SK-N-SH treated with all-trans-retinoic acid at 6 μM for 48 hours (cell line): ENCODE measurements at regions not wholly inside any gene's neighbourhood (a gene's known extent, or its start where the extent isn't known, plus 50 kb on each side); places are given as distances from the start of the nearest gene placed in this dataset.
A peak's percentile ranks its signal among the peaks of the same experiment; 100 is the strongest.

ENCODE experiments used
- ATAC-seq: fragments of 200-7000 bp; cut with Tn5 transposase; 3 replicates; pipeline ENCODE4 v1.9.1; 2020; ENCODE audit warnings: mild to moderate bottlenecking, moderate library complexity
- BACH2 ChIP-seq: fragments of 250-450 bp; sonication (Bioruptor Pico); IDR thresholded peaks from 2 replicates; pipeline ENCODE4 v1.9.0; 2021; ENCODE audit warnings: mild to moderate bottlenecking, borderline replicate concordance
- CREB5 ChIP-seq: fragments of 250-450 bp; sonication (Bioruptor Pico); IDR thresholded peaks from 2 replicates; pipeline ENCODE4 v1.5.1; 2020; ENCODE audit warnings: low read depth, mild to moderate bottlenecking, moderate library complexity
- CSRNP3 ChIP-seq: fragments of 250-450 bp; sonication (Bioruptor Pico); IDR thresholded peaks from 2 replicates; pipeline ENCODE4 v1.5.1; 2021; ENCODE audit warnings: mild to moderate bottlenecking, moderate library complexity
- ESRRG ChIP-seq: fragments of 250-450 bp; sonication (Bioruptor Pico); IDR thresholded peaks from 2 replicates; pipeline ENCODE4 v1.6.1; 2021; ENCODE audit warnings: mild to moderate bottlenecking
- GLIS3 ChIP-seq: fragments of 250-450 bp; sonication (Bioruptor Pico); IDR thresholded peaks from 2 replicates; pipeline ENCODE4 v1.5.0; 2020; ENCODE audit warnings: mild to moderate bottlenecking, moderate library complexity
- ISL1 ChIP-seq: fragments of 250-450 bp; sonication (Bioruptor Pico); IDR thresholded peaks from 2 replicates; pipeline ENCODE4 v2.1.2; 2022; ENCODE audit warnings: mild to moderate bottlenecking, moderate library complexity
- OSR1 ChIP-seq: fragments of 250-450 bp; sonication (Bioruptor Pico); IDR thresholded peaks from 2 replicates; pipeline ENCODE4 v1.8.0; 2022; ENCODE audit warnings: moderate library complexity, mild to moderate bottlenecking, inconsistent platforms
- PATZ1 ChIP-seq: fragments of 250-450 bp; sonication (Bioruptor Pico); IDR thresholded peaks from 2 replicates; pipeline ENCODE4 v1.8.0; 2020; ENCODE audit warnings: mild to moderate bottlenecking, moderate library complexity, borderline replicate concordance
- POU6F1 ChIP-seq: fragments of 250-450 bp; sonication (Bioruptor Pico); IDR thresholded peaks from 2 replicates; pipeline ENCODE4 v1.8.0; 2021; ENCODE audit warnings: low read depth, mild to moderate bottlenecking, moderate library complexity, borderline replicate concordance
- PPARA ChIP-seq: fragments of 250-450 bp; sonication (Bioruptor Pico); IDR thresholded peaks from 2 replicates; pipeline ENCODE4 v1.5.0; 2020; ENCODE audit warnings: mild to moderate bottlenecking, borderline replicate concordance
- RARB ChIP-seq: fragments of 250-450 bp; sonication (Bioruptor Pico); IDR thresholded peaks from 2 replicates; pipeline ENCODE4 v1.8.0; 2021; ENCODE audit warnings: mild to moderate bottlenecking, moderate library complexity
- SNAI2 ChIP-seq: fragments of 250-450 bp; sonication (Bioruptor Pico); IDR thresholded peaks from 2 replicates; pipeline ENCODE4 v1.5.0; 2020; ENCODE audit warnings: mild to moderate bottlenecking, moderate library complexity
- TOX ChIP-seq: fragments of 250-450 bp; sonication (Bioruptor Pico); IDR thresholded peaks from 2 replicates; pipeline ENCODE4 v1.8.0; 2021; ENCODE audit warnings: mild to moderate bottlenecking, moderate library complexity, borderline replicate concordance
- ZC3H10 ChIP-seq: fragments of 250-450 bp; sonication (Bioruptor Pico); IDR thresholded peaks from 2 replicates; pipeline ENCODE4 v1.5.1; 2021; ENCODE audit warnings: mild to moderate bottlenecking, moderate library complexity
- ZFP30 ChIP-seq: fragments of 450-650 bp; formaldehyde crosslinking; IDR thresholded peaks from 2 replicates; pipeline ENCODE4 v1.5.0; 2022; ENCODE audit warnings: mild to moderate bottlenecking, moderate library complexity
- ZNF565 ChIP-seq: fragments of 450-650 bp; formaldehyde crosslinking; conservative IDR thresholded peaks from 2 replicates; pipeline ENCODE4 v1.5.0; 2020; ENCODE audit warnings: low read depth, mild to moderate bottlenecking, moderate library complexity
- ZNF70 ChIP-seq: fragments of 450-650 bp; formaldehyde crosslinking; IDR thresholded peaks from 2 replicates; pipeline ENCODE4 v1.5.0; 2020; ENCODE audit warnings: mild to moderate bottlenecking, moderate library complexity

DNA sequence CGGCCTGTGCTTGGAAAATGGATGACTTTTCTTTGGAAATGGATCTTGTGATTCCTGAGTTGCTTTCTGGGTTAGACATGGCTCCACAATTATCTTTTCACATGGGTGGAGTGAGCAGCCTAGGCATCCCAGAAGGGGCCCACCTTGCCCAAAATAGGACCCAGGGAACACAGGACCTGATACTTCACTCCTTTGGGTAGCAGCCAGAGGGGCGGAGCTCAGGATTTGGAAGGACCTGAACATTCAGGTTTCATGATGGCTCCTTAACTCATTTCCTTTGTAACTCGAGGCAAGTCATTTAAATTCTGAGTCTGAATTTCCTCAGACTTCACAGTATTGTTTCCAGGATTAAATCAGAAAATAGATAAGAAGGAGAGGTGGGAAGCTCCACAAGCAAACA is 178.3 kb upstream of the ZMIZ1 start:
- ATAC-seq, result no peak
- TF ChIP-seq TOX (no peak), ZFP30 (CRISPR knock-in tag) (no peak), CSRNP3 (CRISPR knock-in tag) (no peak), ZNF70 (no peak), PPARA (no peak), CREB5 (CRISPR knock-in tag) (no peak), GLIS3 (no peak), SNAI2 (CRISPR knock-in tag) (no peak), ZNF565 (no peak), ISL1 (CRISPR knock-in tag) (no peak), POU6F1 (CRISPR knock-in tag) (no peak), PATZ1 (no peak), OSR1 (CRISPR knock-in tag) (no peak), BACH2 (CRISPR knock-in tag) (no peak)

DNA sequence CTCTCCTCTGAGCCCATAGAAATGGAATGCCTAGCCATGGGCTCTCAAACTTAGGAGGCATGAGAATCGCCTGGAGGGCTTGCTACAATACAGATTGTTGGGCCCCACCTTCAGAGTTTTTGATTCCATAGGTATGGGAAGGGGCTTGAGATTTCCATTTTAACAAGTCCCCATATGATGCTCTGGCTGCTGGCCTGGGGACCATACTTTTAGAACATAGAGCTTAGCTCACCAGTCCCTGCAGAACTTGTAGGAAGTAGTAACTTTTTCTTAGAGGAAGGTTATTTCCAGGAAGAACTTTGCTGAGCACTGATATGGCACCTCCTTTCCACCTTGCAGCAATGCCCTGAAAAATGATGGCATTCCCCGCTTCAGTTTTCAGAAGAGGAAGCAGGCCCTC is 177.0 kb upstream of the ZMIZ1 start:
- ATAC-seq, result no peak

DNA sequence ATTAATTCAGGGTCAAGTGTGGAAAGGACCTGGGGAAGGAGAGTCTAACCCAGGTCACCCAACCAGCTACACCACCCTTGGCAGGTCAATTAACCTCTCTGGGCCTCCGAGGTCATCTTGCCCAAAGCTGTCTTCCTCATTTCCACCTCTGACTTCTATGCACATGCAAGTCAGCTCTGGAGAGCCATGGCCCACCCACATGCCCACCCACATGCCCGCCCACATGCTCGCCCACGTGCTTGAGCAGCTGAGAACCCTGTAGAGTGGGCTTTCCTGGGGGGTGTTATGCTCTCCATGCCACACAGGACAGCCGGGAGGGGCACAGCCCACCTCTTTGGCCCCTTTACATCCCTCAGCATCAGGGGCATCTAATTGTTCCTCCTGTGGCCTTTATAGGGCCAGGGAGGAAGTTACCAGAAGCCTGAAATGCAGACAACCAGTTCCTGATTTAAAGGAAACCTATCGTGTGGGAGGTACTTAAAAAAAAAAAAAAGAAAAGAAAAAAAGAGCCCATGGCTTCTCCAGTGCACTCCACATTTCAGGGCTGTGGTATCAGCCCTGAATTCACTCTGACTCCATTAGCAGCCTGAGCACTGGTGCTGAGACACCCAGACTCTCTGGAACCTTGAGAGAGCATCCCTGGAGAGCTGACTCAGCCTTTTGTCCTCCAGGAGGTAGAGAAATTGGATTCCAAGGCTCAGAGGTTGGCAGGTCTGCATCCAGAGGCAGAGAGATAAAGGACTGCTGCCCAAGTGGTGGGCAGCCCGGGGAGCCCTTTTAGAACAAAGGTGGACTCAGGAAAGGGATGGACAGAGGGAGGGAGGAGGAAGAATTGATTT is 176.2 kb upstream of the ZMIZ1 start:
- no peak for TF ChIP-seq OSR1 (CRISPR knock-in tag)
- no peak for TF ChIP-seq ZFP30 (CRISPR knock-in tag)
- TF ChIP-seq ZNF70, result no peak
- TF ChIP-seq ESRRG, result no peak
- TF ChIP-seq POU6F1 (CRISPR knock-in tag), result no peak
- peak; percentile 64; the same call in 2 of the 3 replicates for ATAC-seq

More for the DNA sequence above, 177.0 kb upstream of the ZMIZ1 start:
- no peak for TF ChIP-seq ZFP30 (CRISPR knock-in tag)
- TF ChIP-seq ZC3H10 (CRISPR knock-in tag), result no peak
- TF ChIP-seq POU6F1 (CRISPR knock-in tag), result no peak

DNA sequence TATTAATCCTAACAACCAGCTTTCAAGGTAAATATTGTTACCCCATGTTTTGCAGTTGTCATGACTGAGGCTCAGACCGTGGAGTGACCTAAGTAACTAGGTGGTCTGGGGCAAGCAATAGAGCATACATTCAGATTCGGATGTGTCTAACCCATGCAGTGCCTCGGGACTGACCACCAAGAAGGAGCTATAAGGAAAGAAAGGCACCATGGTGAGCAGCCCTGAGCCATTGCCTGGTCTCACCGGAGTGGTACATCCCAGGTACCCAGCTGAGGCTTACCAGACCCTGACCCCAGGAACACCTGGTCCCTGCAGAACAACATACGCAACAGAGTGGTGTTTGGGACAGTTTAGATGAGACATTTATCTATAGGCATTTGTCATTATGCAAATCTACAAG is 175.5 kb upstream of the ZMIZ1 start:
- no peak for TF ChIP-seq RARB (CRISPR knock-in tag)
- TF ChIP-seq CREB5 (CRISPR knock-in tag), result no peak
- TF ChIP-seq CSRNP3 (CRISPR knock-in tag), result no peak
- no peak for TF ChIP-seq ESRRG
- no peak for ATAC-seq
